OCI-LY3 (cell line): ENCODE measurements at regions not wholly inside any gene's neighbourhood (a gene's known extent, or its start where the extent isn't known, plus 50 kb on each side); places are given as distances from the start of the nearest gene placed in this dataset.

Experiments
- CTCF ChIP-seq: fragments of 200-600, 300-600 bp; sonication (generic); IDR thresholded peaks from 2 replicates; pipeline ENCODE4 v1.5.1; 2014; ENCODE audit warnings: antibody characterized with exemption, low read length, low read depth
- EZH2phosphoT487 ChIP-seq: fragments of 200-600 bp; shearing (Covaris generic); IDR thresholded peaks from 2 replicates; pipeline ENCODE4 v1.6.1; 2018; ENCODE audit warnings: antibody characterized with exemption, mixed run types, low read depth

DNA sequence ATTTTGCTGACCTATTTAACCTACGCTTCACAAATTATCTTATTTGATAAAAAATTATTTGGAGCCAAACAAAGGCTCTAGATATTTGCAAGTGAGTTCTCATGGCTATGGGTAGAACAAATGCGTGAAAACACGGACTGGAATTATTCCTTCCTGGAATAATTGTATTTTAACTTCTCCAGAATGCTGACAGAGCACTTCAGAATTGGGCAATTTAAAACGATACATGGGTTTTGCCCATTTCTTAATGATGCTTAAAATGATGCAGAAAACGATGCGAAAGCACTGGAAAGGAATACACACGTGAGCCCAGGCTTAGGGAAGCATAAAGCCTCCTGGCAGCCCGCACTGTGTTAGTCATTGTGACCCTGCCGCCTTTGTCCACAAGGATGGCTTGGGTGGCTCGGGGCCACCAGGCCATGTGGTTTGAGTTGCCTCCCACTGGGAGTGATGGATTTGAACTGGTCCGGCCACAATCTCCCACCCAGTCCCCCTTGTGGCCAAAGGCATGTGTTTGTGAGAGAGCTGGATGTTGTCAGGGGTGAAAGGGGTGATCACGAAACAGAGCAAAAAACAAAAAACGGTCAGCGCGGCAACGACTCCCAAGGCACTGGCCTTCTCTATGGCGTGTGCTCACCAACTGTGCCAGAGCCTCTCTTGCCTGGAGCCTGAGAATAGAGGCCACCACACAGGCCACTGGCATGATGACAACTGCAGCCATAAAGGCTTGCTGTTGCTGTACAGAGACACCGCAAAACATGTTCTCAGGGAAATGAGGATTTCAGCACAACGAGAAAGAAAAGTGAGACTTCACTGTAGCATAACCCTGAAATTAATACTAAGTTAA, 234.2 kb upstream of the ADAMTS16 start:
- TF ChIP-seq CTCF (no peak), EZH2phosphoT487 (no peak)
